Panc1 (cell line): ENCODE measurements at regions not wholly inside any gene's neighbourhood (a gene's known extent, or its start where the extent isn't known, plus 50 kb on each side); places are given as distances from the start of the nearest gene placed in this dataset.

ENCODE experiments used
- ATAC-seq: fragments of 200-7000 bp; cut with Tn5 transposase; 2 replicates; pipeline ENCODE4 v1.9.1; 2020; ENCODE audit warnings: mild to moderate bottlenecking, moderate library complexity
- BruUV-seq: library from RNA; stranded (reverse); fragments of 400-500 nt; replicated peaks from 2 replicates; lab custom pipeline; 2021; lab: Mats Ljungman, UMichigan
- CTCF ChIA-PET: fragments of 300-600 bp; sonication (Branson Sonifier 250); formaldehyde crosslinking; loops from one replicate; lab custom pipeline; 2022; ENCODE audit warnings: antibody characterized with exemption; lab: Charles Lee
- POLR2A ChIA-PET: fragments of 300-600 bp; sonication (Branson Sonifier 250); formaldehyde crosslinking; loops from one replicate; lab custom pipeline; 2022; ENCODE audit warnings: antibody characterized with exemption; lab: Charles Lee
- DNase-seq: peaks from one replicate; pipeline ENCODE4 v3.0.0-alpha.2; 2010; ENCODE audit warnings: low read depth, low spot score
- H3K27ac ChIP-seq: 2 replicates; pipeline ENCODE4 v1.5.1; 2011; ENCODE audit warnings: mild to moderate bottlenecking, low read length, inconsistent platforms
- H3K27me3 ChIP-seq: fragments of 200-500 bp; sonication (Bioruptor generic); 2 replicates; pipeline ENCODE4 v1.6.0; 2014; ENCODE audit warnings: low read length, inconsistent platforms; ENCODE audit not compliant: control insufficient read depth, insufficient read depth
- H3K36me3 ChIP-seq: fragments of 200-500 bp; sonication (Bioruptor generic); 2 replicates; pipeline ENCODE4 v1.5.1; 2014; ENCODE audit warnings: inconsistent platforms, mild to moderate bottlenecking, low read length, moderate library complexity; ENCODE audit not compliant: control insufficient read depth, insufficient read depth
- H3K4me1 ChIP-seq: 2 replicates; pipeline ENCODE4 v1.5.1; 2011; ENCODE audit warnings: inconsistent platforms, mild to moderate bottlenecking, low read length, moderate library complexity; ENCODE audit not compliant: control insufficient read depth, insufficient read depth
- H3K4me3 ChIP-seq, 2 experiments: 2 replicates each; pipeline ENCODE4 v1.5.1; 2011 to 2012; ENCODE audit warnings: low read depth in 2 of 2, low read length in 2 of 2, mild to moderate bottlenecking in 2 of 2, inconsistent platforms in 1 of 2, moderate library complexity in 1 of 2
- H3K9me3 ChIP-seq: fragments of 200-500 bp; sonication (Bioruptor generic); 2 replicates; pipeline ENCODE4 v1.5.1; 2014; ENCODE audit warnings: low read depth, mild to moderate bottlenecking, inconsistent platforms, low read length, moderate library complexity; ENCODE audit not compliant: control insufficient read depth, insufficient read depth
- POLR2AphosphoS5 ChIP-seq: IDR thresholded peaks from 2 replicates; pipeline ENCODE4 v1.6.1; 2012; ENCODE audit warnings: mild to moderate bottlenecking, low read depth, low read length, moderate library complexity
- SIN3A ChIP-seq: IDR thresholded peaks from 2 replicates; pipeline ENCODE4 v1.6.1; 2012; ENCODE audit warnings: low read depth, mild to moderate bottlenecking, low read length, moderate library complexity, borderline replicate concordance; ENCODE audit not compliant: insufficient read depth
- TCF7L2 ChIP-seq: IDR thresholded peaks from 2 replicates; pipeline ENCODE4 v1.6.1; 2011; ENCODE audit warnings: mild to moderate bottlenecking, low read depth, low read length, inconsistent platforms
- in situ Hi-C: cut with HindIII; loops from 2 replicates; pipeline ENCODE4 v1.10.0; 2016; ENCODE audit warnings: low sequenced_read_pairs, low pct_unique_long_range_greater_than_20kb
- intact Hi-C: fragments of 100-400 bp; cut with micrococcal nuclease; formaldehyde crosslinking; loops from one replicate; pipeline ENCODE4 v1.10.0; 2022; ENCODE audit not compliant: unreplicated experiment
- TF ChIP-seq, protein P1 (sequence below): fragments of 450-650 bp; IDR thresholded peaks from 2 replicates; pipeline ENCODE4 v1.5.1; 2017; ENCODE audit warnings: mild to moderate bottlenecking
- TF ChIP-seq, protein P2 (sequence below), 2 experiments: IDR thresholded peaks; 2 replicates each; pipeline ENCODE4 v1.6.1; 2011 to 2012; ENCODE audit warnings: low read depth in 2 of 2, control low read depth in 1 of 2, low read length in 1 of 2, mild to moderate bottlenecking in 1 of 2, moderate library complexity in 1 of 2; ENCODE audit not compliant: insufficient read depth in 1 of 2

DNA sequence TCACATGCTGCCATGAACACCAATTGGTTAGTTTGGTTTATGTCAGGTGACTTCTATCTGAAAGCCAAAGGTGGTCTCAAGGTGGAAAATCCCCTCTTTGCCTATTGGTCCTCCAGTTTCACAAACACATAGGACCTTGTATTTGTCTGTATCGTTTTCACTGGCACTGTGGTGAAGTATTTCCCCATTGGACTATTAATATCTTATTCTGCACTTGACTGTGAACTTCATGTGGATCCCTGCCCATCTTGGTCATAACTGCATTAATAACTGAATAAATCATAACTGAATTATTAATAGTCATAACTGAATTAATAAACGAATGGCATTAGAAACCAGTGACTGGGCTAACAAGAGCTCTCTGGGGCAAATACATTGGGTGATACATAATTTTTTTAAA lies 341.3 kb upstream of the ADAMTS9 start:
- ATAC-seq (no peak), DNase-seq (no peak)
- BruUV-seq, result no TSS peak
- Histone ChIP-seq H3K27me3 (no peaks in the 10 kb centered on the region), H3K27ac (no peak overlapping the region), H3K4me3 (no peak overlapping the region), H3K4me1 (no peaks in the 10 kb centered on the region), H3K36me3 (no peaks in the 10 kb centered on the region), H3K9me3 (no peaks in the 10 kb centered on the region)
- intact Hi-C loops (no loop called here), in situ Hi-C loops (no loop called here)
- TF ChIP-seq, protein P1, sequence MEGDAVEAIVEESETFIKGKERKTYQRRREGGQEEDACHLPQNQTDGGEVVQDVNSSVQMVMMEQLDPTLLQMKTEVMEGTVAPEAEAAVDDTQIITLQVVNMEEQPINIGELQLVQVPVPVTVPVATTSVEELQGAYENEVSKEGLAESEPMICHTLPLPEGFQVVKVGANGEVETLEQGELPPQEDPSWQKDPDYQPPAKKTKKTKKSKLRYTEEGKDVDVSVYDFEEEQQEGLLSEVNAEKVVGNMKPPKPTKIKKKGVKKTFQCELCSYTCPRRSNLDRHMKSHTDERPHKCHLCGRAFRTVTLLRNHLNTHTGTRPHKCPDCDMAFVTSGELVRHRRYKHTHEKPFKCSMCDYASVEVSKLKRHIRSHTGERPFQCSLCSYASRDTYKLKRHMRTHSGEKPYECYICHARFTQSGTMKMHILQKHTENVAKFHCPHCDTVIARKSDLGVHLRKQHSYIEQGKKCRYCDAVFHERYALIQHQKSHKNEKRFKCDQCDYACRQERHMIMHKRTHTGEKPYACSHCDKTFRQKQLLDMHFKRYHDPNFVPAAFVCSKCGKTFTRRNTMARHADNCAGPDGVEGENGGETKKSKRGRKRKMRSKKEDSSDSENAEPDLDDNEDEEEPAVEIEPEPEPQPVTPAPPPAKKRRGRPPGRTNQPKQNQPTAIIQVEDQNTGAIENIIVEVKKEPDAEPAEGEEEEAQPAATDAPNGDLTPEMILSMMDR, result no peak
- TF ChIP-seq, protein P2, sequence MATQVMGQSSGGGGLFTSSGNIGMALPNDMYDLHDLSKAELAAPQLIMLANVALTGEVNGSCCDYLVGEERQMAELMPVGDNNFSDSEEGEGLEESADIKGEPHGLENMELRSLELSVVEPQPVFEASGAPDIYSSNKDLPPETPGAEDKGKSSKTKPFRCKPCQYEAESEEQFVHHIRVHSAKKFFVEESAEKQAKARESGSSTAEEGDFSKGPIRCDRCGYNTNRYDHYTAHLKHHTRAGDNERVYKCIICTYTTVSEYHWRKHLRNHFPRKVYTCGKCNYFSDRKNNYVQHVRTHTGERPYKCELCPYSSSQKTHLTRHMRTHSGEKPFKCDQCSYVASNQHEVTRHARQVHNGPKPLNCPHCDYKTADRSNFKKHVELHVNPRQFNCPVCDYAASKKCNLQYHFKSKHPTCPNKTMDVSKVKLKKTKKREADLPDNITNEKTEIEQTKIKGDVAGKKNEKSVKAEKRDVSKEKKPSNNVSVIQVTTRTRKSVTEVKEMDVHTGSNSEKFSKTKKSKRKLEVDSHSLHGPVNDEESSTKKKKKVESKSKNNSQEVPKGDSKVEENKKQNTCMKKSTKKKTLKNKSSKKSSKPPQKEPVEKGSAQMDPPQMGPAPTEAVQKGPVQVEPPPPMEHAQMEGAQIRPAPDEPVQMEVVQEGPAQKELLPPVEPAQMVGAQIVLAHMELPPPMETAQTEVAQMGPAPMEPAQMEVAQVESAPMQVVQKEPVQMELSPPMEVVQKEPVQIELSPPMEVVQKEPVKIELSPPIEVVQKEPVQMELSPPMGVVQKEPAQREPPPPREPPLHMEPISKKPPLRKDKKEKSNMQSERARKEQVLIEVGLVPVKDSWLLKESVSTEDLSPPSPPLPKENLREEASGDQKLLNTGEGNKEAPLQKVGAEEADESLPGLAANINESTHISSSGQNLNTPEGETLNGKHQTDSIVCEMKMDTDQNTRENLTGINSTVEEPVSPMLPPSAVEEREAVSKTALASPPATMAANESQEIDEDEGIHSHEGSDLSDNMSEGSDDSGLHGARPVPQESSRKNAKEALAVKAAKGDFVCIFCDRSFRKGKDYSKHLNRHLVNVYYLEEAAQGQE (IDR thresholded peaks at IDR 0.05; ENCODE audit: insufficient read depth in 1 of 2, low read depth in 2 of 2, low read length in 1 of 2), result no peak
- no peak for TF ChIP-seq SIN3A
- ChIA-PET CTCF (no interaction called here), POLR2A (no interaction called here)

DNA sequence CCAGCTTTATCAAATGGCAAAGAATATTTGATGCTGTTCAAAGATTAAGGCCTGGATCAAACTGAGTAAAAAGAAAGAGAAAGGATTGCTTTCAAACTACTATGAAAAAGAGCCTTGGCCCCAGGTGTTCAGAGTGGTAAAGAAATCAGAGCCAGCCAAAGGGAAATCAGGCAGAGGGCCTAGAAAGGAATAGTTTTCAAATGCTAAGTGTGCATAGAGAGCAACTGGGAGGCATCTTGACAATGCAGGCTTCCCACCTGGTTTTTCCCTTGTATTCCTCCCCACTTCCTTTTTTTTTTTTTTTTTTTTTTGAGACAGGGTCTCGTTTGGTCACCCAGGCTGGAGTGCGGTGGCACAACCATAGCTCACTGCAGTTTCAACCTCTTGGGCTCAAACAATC lies 340.2 kb upstream of the ADAMTS9 start:
- TF ChIP-seq POLR2AphosphoS5 (no peak), TCF7L2 (no peak), SIN3A (no peak)
- TF ChIP-seq, protein P1, result no peak
- TF ChIP-seq, protein P2 (IDR thresholded peaks at IDR 0.05; ENCODE audit: insufficient read depth in 1 of 2, low read depth in 2 of 2, low read length in 1 of 2), result no peak
- POLR2A ChIA-PET, result no interaction called here
- no TSS peak for BruUV-seq
- CTCF ChIA-PET, result no interaction called here
- no peaks in the 10 kb centered on the region for H3K9me3 ChIP-seq
- H3K27me3 ChIP-seq, result no peaks in the 10 kb centered on the region
- no peak for DNase-seq
- no peak overlapping the region for H3K4me3 ChIP-seq
- in situ Hi-C loops (no loop called here), intact Hi-C loops (no loop called here)
- ATAC-seq, result no peak
- no peaks in the 10 kb centered on the region for H3K36me3 ChIP-seq
- no peaks in the 10 kb centered on the region for H3K4me1 ChIP-seq
- no peak overlapping the region for H3K27ac ChIP-seq
